ENCODE measurements at regions not wholly inside any gene's neighbourhood (a gene's known extent, or its start where the extent isn't known, plus 50 kb on each side); places are given as distances from the start of the nearest gene placed in this dataset.

GRCh38 chr16:51390877-51391276, 239.8 kb upstream of the SALL1 start:
- Histone ChIP-seq H3K36me3 (ENCODE audit: insufficient read depth, low read length) (no peaks in the 10 kb centered on the region), H3K4me1 (ENCODE audit: insufficient read depth, low read length) (peaks cover 9% of the 10 kb centered on the region), H3K4me2 (ENCODE audit: insufficient read depth, low read length) (no peak overlapping the region), H3K79me2 (ENCODE audit: insufficient read depth, low read length) (no peaks in the 10 kb centered on the region), H3K27me3 (ENCODE audit: insufficient read depth, low read length) (no peaks in the 10 kb centered on the region), H3K27ac (ENCODE audit: low read depth, low read length) (no peak overlapping the region), H4K20me1 (ENCODE audit: insufficient read depth, low read length) (no peaks in the 10 kb centered on the region), H3K4me3 (ENCODE audit: insufficient read depth, low read length) (no peak overlapping the region), H3K9me3 (ENCODE audit: low read depth, low read length) (no peaks in the 10 kb centered on the region), H2AFZ (ENCODE audit: low read length) (no peak overlapping the region)
- TF ChIP-seq CTCF (IDR thresholded peaks at IDR 0.05; ENCODE audit: extremely low read depth, low read depth, low read length) = no peak
- no peak for DNase-seq (ENCODE audit: insufficient read length, low spot score, missing footprints)

- Histone ChIP-seq H3K4me1 (ENCODE audit: insufficient read depth, low read length) (peaks cover 9% of the 10 kb centered on the region), H3K9me3 (ENCODE audit: low read depth, low read length) (no peaks in the 10 kb centered on the region), H3K4me3 (ENCODE audit: insufficient read depth, low read length) (no peak overlapping the region), H3K27me3 (ENCODE audit: insufficient read depth, low read length) (no peaks in the 10 kb centered on the region), H3K4me2 (ENCODE audit: insufficient read depth, low read length) (no peak overlapping the region), H3K36me3 (ENCODE audit: insufficient read depth, low read length) (no peaks in the 10 kb centered on the region), H3K27ac (ENCODE audit: low read depth, low read length) (no peak overlapping the region), H2AFZ (ENCODE audit: low read length) (no peak overlapping the region), H4K20me1 (ENCODE audit: insufficient read depth, low read length) (no peaks in the 10 kb centered on the region), H3K79me2 (ENCODE audit: insufficient read depth, low read length) (no peaks in the 10 kb centered on the region)
- no peak for DNase-seq (ENCODE audit: insufficient read length, low spot score, missing footprints)
- TF ChIP-seq CTCF (IDR thresholded peaks at IDR 0.05; ENCODE audit: extremely low read depth, low read depth, low read length) = no peak
These were observed 238.8 kb upstream of the SALL1 start for GRCh38 chr16:51389881-51390280.

- no peak for DNase-seq (ENCODE audit: insufficient read length, low spot score, missing footprints)
- no peaks in the 10 kb centered on the region for H3K79me2 ChIP-seq (ENCODE audit: insufficient read depth, low read length)
These were observed 237.5 kb upstream of the SALL1 start for GRCh38 chr16:51388516-51388951.

GRCh38 chr16:51383909-51384308, 232.8 kb upstream of the SALL1 start:
- no peaks in the 10 kb centered on the region for H3K9me3 ChIP-seq (ENCODE audit: low read depth, low read length)
- TF ChIP-seq CTCF (IDR thresholded peaks at IDR 0.05; ENCODE audit: extremely low read depth, low read depth, low read length) = no peak
- no peaks in the 10 kb centered on the region for H3K4me1 ChIP-seq (ENCODE audit: insufficient read depth, low read length)
- H3K27ac ChIP-seq (ENCODE audit: low read depth, low read length) = no peak overlapping the region
- H3K4me2 ChIP-seq (ENCODE audit: insufficient read depth, low read length) = no peak overlapping the region
- H3K4me3 ChIP-seq (ENCODE audit: insufficient read depth, low read length) = no peak overlapping the region
- no peaks in the 10 kb centered on the region for H3K36me3 ChIP-seq (ENCODE audit: insufficient read depth, low read length)
- H3K79me2 ChIP-seq (ENCODE audit: insufficient read depth, low read length) = no peaks in the 10 kb centered on the region
- H4K20me1 ChIP-seq (ENCODE audit: insufficient read depth, low read length) = no peaks in the 10 kb centered on the region
- H2AFZ ChIP-seq (ENCODE audit: low read length) = no peak overlapping the region
- no peak for DNase-seq (ENCODE audit: insufficient read length, low spot score, missing footprints)
- no peaks in the 10 kb centered on the region for H3K27me3 ChIP-seq (ENCODE audit: insufficient read depth, low read length)

More at GRCh38 chr16:51388516-51388951, 237.5 kb upstream of the SALL1 start:
- Histone ChIP-seq H4K20me1 (ENCODE audit: insufficient read depth, low read length) (no peaks in the 10 kb centered on the region), H3K4me2 (ENCODE audit: insufficient read depth, low read length) (no peak overlapping the region), H3K9me3 (ENCODE audit: low read depth, low read length) (no peaks in the 10 kb centered on the region), H3K4me3 (ENCODE audit: insufficient read depth, low read length) (no peak overlapping the region), H3K27ac (ENCODE audit: low read depth, low read length) (no peak overlapping the region), H3K27me3 (ENCODE audit: insufficient read depth, low read length) (no peaks in the 10 kb centered on the region), H3K36me3 (ENCODE audit: insufficient read depth, low read length) (no peaks in the 10 kb centered on the region), H2AFZ (ENCODE audit: low read length) (no peak overlapping the region), H3K4me1 (ENCODE audit: insufficient read depth, low read length) (peaks cover 8% of the 10 kb centered on the region)
- TF ChIP-seq CTCF (IDR thresholded peaks at IDR 0.05; ENCODE audit: extremely low read depth, low read depth, low read length) = no peak
